LHCN-M2 (cell line): ENCODE measurements at regions not wholly inside any gene's neighbourhood (a gene's known extent, or its start where the extent isn't known, plus 50 kb on each side); places are given as distances from the start of the nearest gene placed in this dataset.
"Not testable (repeated sequence)": the region's sequence is repeated elsewhere in the genome, so short reads cannot be mapped to it uniquely, and the experiment has no call there.

Experiments
- DNase-seq: peaks from one replicate; pipeline ENCODE4 v3.0.0-alpha.2; 2012; ENCODE audit warnings: low read depth

- no peak for DNase-seq
These were observed 54.7 kb upstream of the NRIP1 start for GRCh38 chr21:15119486-15119885.

GRCh38 chr21:15121097-15121654 is 56.4 kb upstream of the NRIP1 start:
- DNase-seq: no peak

GRCh38 chr21:15121655-15122120 is 56.9 kb upstream of the NRIP1 start:
- DNase-seq: peak; percentile 55

GRCh38 chr21:15122241-15122640 is 57.4 kb upstream of the NRIP1 start:
- peak; percentile 63 for DNase-seq

DNA sequence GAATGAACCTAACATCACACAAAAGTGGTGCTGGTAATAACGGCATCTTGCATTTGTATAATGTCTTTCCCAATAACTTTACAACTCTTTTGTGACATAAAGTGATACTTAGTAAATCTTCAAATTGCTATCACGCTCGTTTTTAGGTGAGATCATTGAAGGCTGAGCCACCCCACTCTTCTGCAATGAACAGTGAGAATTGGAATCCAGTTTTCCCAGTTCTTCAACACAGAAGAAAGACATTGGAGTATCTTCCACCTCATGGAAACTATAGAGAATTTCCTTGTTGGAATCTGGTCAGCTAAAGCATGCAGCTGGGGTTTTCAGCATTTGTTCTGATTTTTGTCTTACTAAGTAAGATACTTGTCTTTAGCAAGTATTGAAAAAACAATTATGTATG is 59.9 kb upstream of the NRIP1 start:
- DNase-seq: no peak

GRCh38 chr21:15126948-15127347 is 62.1 kb upstream of the NRIP1 start:
- DNase-seq: no peak

- no peak for DNase-seq
These were observed 62.6 kb upstream of the NRIP1 start for GRCh38 chr21:15127437-15127836.

GRCh38 chr21:15128267-15128666 is 63.5 kb upstream of the NRIP1 start:
- no peak for DNase-seq

- not testable (repeated sequence) for DNase-seq
These were observed 63.9 kb upstream of the NRIP1 start for GRCh38 chr21:15128714-15129113.

- no peak for DNase-seq
These were observed 65.5 kb upstream of the NRIP1 start for GRCh38 chr21:15130326-15130725.

GRCh38 chr21:15130751-15131150 is 66.0 kb upstream of the NRIP1 start:
- peak; percentile 10 for DNase-seq

GRCh38 chr21:15132781-15133180 is 68.0 kb upstream of the NRIP1 start:
- DNase-seq: no peak

GRCh38 chr21:15134701-15135470 is 70.1 kb upstream of the NRIP1 start:
- DNase-seq: no peak

- no peak for DNase-seq
These were observed 71.2 kb upstream of the NRIP1 start for GRCh38 chr21:15135867-15136629.

- DNase-seq: peak; percentile 45
These were observed 73.7 kb upstream of the NRIP1 start for GRCh38 chr21:15138490-15138889.

- DNase-seq: no peak
These were observed 75.1 kb upstream of the NRIP1 start for GRCh38 chr21:15139898-15140297.

GRCh38 chr21:15140321-15141019 is 75.7 kb upstream of the NRIP1 start:
- no peak for DNase-seq

DNA sequence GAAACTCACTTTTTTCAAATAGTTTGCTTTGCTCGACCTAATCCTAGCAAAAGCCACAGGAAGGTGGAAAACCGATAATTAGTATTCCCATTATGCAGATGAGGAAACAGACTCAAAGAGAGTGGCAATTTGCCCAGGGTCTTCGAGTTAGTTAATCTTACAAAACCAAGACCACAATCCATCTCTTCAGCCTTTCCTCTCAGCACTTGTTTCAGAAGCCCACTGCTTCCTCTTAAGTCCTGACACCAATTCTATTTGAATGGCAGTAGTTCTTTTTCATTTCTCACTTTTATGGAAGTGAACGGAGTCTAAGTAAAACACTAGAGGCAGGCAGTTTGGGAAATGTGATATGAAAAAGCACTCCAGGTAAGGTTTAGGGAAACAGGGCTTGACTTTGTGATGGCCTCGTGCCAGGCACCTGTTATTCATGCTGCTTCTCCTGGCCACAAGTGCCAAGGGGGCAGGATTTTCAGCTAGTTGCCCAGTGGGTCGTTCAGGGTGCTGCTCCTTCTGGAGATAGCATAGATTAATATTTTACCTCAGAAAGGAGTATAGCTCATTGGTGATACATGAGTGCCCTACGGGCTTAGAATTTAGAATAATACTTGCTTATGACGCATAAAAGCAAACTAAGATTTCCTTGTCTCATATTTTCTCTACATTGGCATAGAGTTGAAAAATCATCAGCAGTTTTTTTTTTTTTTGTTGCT is 76.6 kb upstream of the NRIP1 start:
- DNase-seq: no peak

- DNase-seq: peak; percentile 29
These were observed 79.2 kb upstream of the NRIP1 start for GRCh38 chr21:15144026-15144425.

- DNase-seq: no peak
These were observed 83.6 kb upstream of the NRIP1 start for GRCh38 chr21:15148437-15148836.

DNA sequence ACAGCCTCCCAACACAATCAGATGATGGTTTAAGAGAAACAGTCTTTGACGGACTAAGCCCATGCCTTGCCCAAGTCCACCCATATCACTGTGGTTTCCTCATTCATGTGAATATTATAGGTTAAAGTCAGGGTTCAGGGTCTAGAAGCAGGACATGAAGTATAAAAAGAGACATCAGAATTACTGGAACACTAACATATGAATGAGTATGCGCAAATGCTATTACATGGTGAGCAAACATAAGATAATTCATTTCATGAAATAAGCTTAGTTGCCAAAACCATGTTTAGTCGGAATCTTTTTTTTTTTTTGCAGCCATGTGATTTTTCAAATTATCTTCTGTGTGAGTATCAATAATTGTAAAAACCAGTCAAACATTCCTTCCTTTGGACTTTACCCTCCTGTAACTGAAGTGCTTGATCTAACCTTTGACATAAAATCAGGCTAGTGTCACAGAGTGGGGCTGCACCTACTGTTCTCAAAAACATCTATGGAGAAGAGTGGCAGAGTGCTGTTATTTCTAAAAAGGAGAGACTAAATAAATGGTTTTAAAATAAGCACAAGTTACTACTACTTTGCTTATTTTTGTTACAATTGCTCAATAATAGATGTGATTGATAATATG is 84.9 kb upstream of the NRIP1 start:
- no peak for DNase-seq
